Astrocyte of the cerebellum (primary cell): ENCODE measurements at regions not wholly inside any gene's neighbourhood (a gene's known extent, or its start where the extent isn't known, plus 50 kb on each side); places are given as distances from the start of the nearest gene placed in this dataset.

Experiments
- DNase-seq: peaks from one replicate; pipeline ENCODE4 v3.0.0-alpha.2; 2011; ENCODE audit warnings: low read depth
- H3K4me3 ChIP-seq: 2 replicates; pipeline ENCODE4 v1.5.1; 2011; ENCODE audit warnings: mild to moderate bottlenecking, low read depth, low read length, moderate library complexity
- CTCF ChIP-seq: IDR thresholded peaks from 2 replicates; pipeline ENCODE4 v1.5.1; 2012; ENCODE audit warnings: low read length, low read depth, moderate library complexity, mild to moderate bottlenecking; ENCODE audit errors: missing control alignments
- in situ Hi-C: cut with HindIII; loops from 2 replicates; pipeline ENCODE4 v1.10.0; 2017; ENCODE audit warnings: low sequenced_read_pairs

GRCh38 chr12:91985002-91985787, 160.5 kb downstream of the BTG1 start:
- H3K4me3 ChIP-seq = no peak overlapping the region
- DNase-seq = no peak
- TF ChIP-seq CTCF = no peak
- in situ Hi-C loops = no loop called here

- no peak for TF ChIP-seq CTCF
- in situ Hi-C loops = no loop called here
- peak; percentile 34 for DNase-seq
- H3K4me3 ChIP-seq = no peak overlapping the region
Observed at GRCh38 chr12:91984556-91984955, 161.1 kb downstream of the BTG1 start.

- in situ Hi-C loops = no loop called here
- DNase-seq = no peak
- no peak for TF ChIP-seq CTCF
- no peak overlapping the region for H3K4me3 ChIP-seq
Observed at GRCh38 chr12:91983935-91984334, 161.7 kb downstream of the BTG1 start.

- no peak for TF ChIP-seq CTCF
- in situ Hi-C loops = no loop called here
- no peak for DNase-seq
- no peak overlapping the region for H3K4me3 ChIP-seq
Observed at GRCh38 chr12:91982946-91983345, 162.7 kb downstream of the BTG1 start.

- no peak for TF ChIP-seq CTCF
- H3K4me3 ChIP-seq = no peak overlapping the region
- no peak for DNase-seq
- in situ Hi-C loops = no loop called here
Observed at GRCh38 chr12:91980389-91980821, 165.2 kb downstream of the BTG1 start.

- no peak for TF ChIP-seq CTCF
Observed at GRCh38 chr12:91978143-91978542, 167.5 kb downstream of the BTG1 start.

GRCh38 chr12:91975891-91976290, 169.8 kb downstream of the BTG1 start:
- no peak overlapping the region for H3K4me3 ChIP-seq
- no peak for TF ChIP-seq CTCF
- in situ Hi-C loops = no loop called here
- no peak for DNase-seq

More at GRCh38 chr12:91978143-91978542, 167.5 kb downstream of the BTG1 start:
- in situ Hi-C loops = no loop called here
- H3K4me3 ChIP-seq = no peak overlapping the region
- no peak for DNase-seq
